NCI-H524 (cell line): ENCODE measurements at regions not wholly inside any gene's neighbourhood (a gene's known extent, or its start where the extent isn't known, plus 50 kb on each side); places are given as distances from the start of the nearest gene placed in this dataset.

Source experiments
- DNase-seq, 2 experiments: peaks; one replicate each; lab custom pipeline; 2025; lab: John Stamatoyannopoulos, UW

DNA sequence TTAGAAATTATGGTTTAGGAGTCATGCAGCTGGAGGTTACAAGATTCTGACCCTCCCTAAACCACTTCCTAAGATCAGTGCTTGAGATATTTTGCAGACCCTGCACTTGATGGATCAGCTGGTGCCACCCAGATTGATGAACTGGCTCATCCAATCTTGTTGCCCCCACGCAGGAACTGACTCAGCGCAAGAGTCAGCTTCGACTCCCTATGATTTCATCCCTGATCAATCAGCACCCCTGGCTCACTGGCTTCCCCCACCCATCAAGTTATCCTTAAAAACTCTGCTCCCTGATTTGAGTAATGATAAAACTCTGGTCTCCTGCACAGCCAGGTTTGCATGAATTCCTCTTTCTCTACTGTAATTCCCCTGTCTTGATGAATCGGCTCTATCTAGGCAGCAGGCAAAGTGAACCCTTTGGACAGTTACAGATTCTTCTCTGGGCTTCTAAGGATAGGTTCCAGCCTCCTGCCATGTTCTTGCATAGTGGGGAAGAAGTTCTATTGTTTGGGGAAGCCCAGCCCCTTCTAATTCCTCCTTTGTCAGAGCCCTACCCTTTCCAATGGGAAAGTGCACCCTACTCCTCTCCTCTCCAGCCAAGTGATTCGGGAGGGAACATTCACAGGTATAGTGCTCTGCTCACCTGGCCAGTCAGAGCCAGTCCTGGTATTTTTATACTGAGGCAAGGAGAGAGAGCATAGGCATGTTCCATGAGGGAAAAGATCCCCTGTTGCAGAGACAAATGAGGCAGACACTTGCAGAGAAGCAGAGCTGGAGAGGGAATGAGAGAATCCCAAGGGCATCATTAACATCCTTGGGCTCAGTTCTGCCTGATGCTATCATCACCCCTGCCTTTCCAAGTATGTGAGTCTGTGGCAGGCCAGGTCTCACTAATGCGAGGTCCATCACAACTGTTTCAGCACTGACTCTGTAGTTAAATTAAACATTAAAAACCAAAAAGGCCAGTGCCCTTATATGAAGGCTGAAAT is 224.4 kb upstream of the GALNT17 start:
- DNase-seq = no peak

DNA sequence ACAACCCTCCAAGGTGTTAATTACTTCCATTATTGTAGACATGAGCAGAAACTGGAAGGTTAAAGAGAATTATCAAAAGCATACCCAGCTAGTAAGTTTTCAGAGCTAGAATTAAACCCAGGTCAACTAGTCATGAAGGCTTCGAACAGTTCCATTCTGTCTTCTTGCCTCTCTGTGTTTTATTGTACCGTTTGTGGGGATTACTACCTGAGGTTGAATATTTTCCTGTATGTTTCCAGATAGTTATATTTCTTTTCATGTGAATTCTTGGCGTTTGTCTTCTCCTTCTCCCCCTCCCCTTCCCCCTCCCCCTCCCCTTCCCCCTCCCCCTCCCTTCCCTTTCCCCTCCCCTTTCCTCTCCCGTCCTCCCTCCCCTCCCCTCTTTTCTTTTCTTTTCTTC is 218.0 kb upstream of the GALNT17 start:
- no peak for DNase-seq

- no peak for DNase-seq
These were observed 216.9 kb upstream of the GALNT17 start for GRCh38 chr7:70915067-70915466.

DNA sequence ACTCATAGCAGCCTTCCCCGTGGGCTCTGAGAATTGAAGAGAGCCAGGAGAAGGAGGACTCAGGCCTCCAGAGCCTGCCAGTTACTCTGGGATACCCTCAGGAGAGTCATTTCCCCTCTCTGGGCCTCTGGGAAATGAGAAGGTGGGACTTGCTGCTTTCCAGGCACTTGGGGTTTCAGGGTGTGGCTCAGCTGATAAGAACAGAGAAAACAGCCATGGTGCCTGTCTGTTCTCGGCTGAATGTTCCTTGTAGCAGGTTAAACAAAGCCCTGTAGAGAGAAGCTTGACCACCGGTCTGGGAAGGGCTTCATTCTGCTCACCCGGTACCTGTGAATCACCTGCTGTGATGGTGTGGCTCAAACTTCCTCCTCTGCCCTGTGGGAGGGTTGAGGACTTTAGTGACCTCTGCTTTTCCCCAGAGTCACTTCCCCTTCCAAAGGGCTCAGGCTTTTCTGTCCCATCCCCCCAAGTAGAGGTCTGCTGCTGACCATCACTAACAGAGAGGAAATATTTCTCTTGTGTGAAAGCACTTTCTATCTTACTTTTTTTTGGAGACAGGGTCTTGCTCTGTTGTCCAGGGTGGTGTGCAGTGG is 212.4 kb upstream of the GALNT17 start:
- no peak for DNase-seq

- no peak for DNase-seq
These were observed 211.1 kb upstream of the GALNT17 start for GRCh38 chr7:70920876-70921275.

- DNase-seq = no peak
These were observed 208.6 kb upstream of the GALNT17 start for GRCh38 chr7:70923181-70923845.

- no peak for DNase-seq
These were observed 206.4 kb upstream of the GALNT17 start for GRCh38 chr7:70925411-70926115.

DNA sequence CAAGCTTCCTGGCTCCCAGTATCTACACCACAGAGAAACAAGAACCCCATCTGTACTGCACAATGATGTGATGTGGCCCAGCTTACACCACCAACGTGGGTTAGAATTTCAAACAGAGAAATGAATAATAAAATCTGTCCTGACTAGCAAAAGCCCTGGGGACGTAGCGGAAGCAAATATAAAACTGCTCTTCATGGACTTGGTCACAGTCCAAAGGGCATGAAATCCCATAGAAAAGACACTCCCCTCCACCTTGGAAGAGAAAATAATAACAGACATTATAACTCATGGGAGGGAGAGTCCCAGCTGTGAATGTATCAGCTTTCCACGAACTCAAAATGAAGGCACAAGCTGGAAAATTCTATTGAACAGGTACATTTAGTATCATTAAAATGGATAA is 205.3 kb upstream of the GALNT17 start:
- DNase-seq = no peak

DNA sequence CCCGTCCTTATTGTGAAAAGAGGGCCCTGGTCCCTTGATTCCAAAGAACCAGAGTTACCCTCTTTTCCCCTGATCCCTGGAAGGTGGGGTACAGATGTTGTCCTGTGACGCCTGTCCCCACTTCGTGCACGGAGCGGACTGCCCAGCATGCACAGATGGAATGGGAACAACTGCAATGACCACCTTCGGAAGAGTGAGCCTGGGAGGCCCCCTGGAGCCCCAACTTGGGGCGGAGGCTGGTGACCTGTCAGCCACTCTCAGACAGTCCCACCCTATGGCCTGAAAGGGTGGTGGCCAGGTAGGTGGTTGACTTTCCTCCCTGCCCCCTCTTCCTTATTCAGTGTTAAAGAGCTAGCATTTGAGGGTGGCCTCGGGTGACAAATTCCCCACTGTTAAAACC is 196.6 kb upstream of the GALNT17 start:
- DNase-seq = no peak

- DNase-seq = no peak
These were observed 196.1 kb upstream of the GALNT17 start for GRCh38 chr7:70935854-70936253.

DNA sequence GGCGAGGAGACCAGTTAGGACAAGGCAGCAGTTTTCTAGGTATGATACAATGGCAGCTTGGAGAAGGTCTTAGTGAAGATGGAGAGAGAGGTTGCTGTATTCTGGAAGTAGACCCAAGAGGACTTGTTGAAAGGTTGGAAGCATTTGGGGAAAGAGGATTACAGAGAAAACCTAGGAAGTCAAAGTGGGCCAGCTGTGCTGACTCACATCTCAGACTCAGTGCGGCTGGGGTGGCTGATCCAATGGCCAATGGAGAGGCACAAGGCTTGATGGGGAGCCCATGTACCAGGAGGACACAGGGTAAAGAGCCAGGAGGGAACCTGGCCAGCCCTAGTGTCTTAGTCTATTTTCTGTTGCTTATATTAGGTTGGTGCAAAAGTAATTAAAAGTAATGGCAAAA is 194.5 kb upstream of the GALNT17 start:
- DNase-seq = no peak

GRCh38 chr7:70940597-70940996 is 191.3 kb upstream of the GALNT17 start:
- DNase-seq = no peak

DNA sequence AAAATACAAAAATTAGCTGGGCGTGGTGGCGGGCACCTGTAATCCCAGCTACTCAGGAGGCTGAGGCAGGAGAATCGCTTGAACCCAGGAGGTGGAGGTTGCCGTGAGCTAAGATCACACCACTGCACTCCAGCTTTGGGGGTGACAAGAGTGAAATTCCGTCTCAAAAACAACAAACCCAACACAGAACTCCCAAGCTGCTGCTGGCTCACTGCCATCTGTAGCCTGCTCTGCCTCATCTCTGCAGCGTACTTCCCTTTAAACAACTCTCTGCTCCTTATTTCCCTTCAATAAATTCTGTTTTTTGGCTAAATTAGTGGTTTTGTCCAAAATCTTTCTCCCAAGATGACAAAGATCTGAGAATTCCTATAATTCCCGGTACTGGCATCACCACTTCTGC is 189.2 kb upstream of the GALNT17 start:
- DNase-seq = no peak

GRCh38 chr7:70944516-70944915 is 187.4 kb upstream of the GALNT17 start:
- DNase-seq = no peak

DNA sequence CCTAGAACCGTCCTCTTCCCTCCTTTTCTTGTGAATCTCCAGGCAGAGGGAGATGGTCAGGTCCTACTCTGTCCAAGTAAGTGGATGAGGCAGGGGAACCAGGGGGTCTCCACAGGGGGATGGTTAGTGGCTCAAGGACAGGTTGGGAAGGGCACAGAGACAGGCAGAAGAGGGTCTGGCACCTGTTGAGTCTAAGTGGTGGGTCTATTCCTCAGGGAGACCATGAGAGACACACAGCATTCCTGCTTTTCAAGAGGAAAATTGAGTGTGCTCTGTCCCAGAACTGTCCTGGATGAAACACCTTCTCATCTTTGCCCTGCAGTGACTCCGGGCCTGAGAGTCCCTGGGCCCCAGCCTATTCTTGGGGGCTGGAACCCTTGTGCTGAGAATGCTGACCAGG is 184.8 kb upstream of the GALNT17 start:
- no peak for DNase-seq

- DNase-seq = no peak
These were observed 182.1 kb upstream of the GALNT17 start for GRCh38 chr7:70949862-70950261.

DNA sequence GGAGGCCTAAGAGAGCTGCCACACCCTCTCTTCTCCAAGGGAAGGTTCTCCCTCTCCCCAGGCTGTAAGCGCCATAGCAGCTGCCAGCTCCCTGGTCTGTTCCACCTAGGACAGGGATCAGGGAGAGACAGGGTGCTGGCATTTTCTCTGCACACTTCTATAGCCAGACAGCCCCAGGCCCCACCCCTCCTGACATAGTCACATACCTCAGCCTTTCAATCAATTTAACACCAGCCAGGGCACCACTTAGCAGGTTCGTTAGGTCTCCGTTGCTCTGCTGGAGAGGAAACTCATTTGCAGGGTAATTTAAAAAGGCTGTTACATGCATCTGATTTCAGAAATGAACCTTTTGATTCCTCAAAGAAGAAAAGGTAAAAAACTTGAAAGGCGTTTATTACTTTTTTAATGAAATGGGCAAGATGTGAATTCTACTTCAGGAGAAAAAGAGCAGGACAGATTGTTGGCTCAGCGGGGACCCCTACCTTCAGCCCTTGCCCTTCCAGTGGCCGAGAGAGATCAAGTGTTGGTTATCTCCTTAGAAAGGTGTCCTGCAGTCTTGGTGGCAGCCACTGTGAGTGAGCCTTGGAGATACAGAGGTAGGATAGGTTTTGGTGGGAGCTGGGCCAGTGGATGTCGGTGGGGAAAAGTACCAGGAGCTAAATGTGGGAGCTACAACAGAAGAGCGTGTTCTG is 180.5 kb upstream of the GALNT17 start:
- DNase-seq = no peak

GRCh38 chr7:70952311-70952710 is 179.6 kb upstream of the GALNT17 start:
- DNase-seq = no peak

DNA sequence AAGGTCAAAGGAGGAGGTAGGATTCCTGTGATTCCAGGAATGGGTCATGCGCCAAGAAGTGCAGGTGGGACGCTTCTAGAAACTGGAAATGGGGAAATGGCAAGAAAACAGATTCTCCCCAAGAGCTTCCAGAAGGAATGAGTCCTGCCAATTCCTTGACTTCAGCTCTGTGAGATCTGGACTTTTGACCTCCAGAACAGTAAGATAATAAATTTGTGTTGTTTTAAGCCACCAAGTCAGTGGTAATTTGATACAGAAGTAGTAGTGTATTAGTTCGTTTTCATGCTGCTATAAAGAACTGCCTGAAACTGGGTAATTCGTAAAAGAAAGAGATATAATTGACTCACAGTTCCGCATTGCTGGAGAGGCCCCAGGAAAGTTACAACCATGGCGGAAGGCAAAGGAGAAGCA is 178.6 kb upstream of the GALNT17 start:
- DNase-seq = no peak

- DNase-seq = no peak
These were observed 178.1 kb upstream of the GALNT17 start for GRCh38 chr7:70953796-70954195.

DNA sequence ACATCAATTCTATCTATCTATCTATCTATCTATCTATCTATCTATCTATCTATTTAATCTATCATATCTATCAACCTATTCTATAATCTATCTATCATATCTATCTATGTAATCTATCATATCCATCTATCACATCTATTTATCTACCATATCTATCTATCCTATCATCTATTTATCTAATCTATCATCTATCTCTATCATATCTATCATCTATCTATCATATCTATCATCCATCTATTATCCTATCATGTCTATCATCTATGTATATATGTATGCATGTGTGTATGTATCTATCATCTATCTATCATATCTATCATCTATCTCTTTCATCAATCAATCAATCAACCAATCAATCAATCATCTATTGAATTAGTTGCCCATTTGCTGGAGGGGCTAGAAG is 159.3 kb upstream of the GALNT17 start:
- no peak for DNase-seq

DNA sequence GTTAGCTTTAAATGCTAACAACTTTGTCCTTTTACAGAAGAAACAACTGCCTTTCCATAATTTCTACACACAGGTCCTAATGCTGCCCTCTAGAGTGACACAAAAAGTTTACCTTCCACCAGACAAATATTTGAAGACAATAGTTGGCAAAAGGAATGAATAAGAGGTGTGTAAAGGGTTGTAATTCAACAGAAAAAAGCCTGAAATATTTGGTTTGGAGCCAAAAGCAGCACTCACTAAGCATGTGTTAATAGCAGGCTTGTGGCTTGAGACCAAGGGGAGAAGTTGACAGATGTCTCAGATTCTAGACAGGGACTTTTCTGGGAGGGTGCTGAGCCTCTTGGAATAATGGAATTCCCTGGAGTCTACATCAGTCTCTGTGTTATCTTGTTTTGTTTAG is 156.2 kb upstream of the GALNT17 start:
- DNase-seq = peak; percentile 32 to 49
